HG03521 (cell line): ENCODE measurements at regions not wholly inside any gene's neighbourhood (a gene's known extent, or its start where the extent isn't known, plus 50 kb on each side); places are given as distances from the start of the nearest gene placed in this dataset.

Experiments used
- ATAC-seq: cut with Tn5 transposase; IDR thresholded peaks from one replicate; pipeline ENCODE4 v1.9.1; 2021; ENCODE audit warnings: mild to moderate bottlenecking, moderate library complexity; ENCODE audit not compliant: unreplicated experiment

DNA sequence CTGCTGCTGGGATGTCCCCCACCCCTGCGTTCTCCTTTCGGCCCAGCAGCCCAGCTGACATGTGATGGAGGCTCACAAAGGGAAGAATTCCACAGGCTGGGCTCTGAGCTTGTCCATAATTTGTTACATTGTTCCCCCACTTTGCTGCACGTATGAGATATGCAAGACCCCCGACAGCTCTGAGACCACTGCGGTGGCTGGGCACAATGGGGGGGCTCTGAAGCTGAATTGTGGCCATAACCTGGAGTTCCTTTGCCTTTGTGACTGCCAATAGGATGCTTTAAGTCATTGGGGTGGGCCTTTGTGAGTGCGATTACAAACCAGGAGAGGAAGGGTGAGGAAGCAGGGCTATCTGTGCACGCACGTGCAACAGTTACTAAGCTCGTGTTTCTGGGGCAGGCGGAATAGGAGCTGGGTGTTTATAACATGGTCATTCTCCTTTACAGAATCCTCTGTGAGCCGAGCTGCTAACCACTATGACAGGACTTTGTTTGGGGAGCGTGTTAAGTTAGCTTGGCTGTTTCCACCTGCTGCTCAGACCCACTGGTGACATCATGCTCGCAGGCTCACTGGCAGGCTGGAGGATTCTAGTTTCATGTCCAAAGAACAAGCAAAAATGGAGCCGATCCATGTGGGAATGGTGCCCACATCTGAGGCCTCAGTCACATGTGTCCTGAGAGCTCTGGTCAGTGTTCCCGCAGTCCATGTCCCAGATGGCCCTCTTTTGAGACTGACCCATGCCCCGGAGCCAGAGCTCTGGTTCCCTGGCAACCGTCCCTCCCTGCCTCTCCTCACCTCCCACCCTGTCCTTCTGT lies 208.3 kb upstream of the SALL1 start:
- no peak for ATAC-seq

DNA sequence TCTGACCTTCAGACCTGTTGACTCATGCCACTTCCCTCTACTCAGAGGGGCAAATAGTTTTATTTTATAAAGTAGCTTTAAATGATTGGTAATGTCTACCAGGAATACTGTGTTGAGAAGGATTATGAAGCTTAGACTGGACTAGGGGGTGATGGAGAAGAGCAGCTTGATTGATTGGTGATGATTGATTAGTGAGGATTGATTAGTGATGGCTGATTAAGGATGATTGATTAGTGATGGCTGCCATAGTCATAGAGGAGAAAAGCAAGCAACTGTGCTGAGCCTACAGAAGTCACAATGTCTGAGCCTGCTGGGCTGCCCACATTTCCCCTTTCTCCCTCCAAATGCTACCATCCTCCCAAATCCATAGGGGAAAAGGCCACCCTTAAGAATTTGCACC lies 206.8 kb upstream of the SALL1 start:
- no peak for ATAC-seq

DNA sequence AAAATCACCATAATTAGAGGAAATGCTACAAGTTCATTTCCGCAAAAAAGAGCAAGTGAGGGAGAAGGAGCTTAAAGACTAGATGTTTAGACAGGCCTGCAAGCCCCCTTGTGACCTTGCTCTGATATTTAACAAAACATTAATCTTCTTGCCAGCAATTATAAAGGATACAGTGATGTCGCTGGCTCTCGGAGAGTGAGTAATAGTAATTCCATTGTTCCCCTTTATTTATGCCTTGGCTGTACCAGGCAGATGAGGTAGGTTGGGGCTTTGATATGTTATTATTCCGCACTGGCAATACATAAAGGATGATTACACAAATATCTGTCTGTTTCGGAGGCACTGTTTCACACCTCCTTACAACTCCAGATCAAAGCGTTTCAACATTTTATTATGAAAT lies 204.8 kb upstream of the SALL1 start:
- ATAC-seq = no peak

DNA sequence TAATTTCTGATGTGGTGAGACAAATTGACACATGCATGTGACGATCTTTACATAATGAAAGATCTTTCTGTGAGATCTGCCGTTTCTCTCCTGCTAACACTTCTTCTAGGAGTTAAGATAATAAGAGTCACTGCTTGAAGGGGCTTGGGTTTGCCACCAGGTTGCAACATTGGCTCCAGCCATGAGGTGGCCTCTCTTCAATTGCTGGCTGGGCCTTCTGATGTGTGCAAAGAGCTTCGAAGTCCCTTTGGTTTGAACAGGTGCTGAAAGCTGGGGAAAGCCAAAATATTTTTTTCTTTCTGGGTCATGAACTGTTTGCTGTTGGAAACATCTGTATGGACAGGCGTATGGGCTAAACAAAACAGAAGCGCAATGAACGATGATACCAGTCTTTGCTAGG lies 204.1 kb upstream of the SALL1 start:
- ATAC-seq = no peak

DNA sequence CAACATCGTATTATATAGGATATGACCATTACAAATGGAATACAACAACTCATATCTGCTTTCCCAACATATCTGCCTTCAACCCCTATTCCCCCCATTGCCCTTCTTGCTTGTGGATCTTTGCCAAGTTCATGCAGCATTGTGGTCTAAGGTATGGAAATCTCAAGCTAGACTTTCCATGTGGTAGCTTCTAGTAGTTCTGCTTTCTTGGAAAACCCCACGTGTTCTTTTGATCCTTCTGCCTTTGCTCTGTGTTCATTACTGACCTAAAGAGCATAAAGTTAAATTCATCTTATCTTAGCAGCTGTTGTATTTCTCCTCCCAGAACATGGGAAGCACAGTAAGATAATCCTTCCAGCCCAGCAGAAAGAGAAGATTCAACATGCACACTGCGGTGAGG lies 202.0 kb upstream of the SALL1 start:
- ATAC-seq = no peak

DNA sequence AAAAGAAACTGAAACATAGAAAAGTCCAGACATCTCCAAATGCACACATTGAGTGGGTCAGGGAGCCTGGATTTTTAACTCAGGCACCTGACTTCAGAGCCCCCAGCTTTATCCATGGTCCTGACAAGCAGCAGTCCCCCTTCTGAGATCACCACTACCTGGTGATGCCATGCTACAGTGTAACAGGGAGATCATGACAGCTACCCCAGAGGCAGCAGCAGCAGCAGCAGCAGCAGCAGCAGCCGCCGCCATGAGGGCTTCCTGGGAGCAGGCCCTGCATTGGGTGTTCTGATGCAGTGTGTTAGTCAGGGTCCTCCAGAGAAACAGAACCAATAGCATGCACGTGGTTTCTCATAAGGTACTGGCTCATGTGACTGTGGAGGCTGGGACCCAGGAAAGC lies 198.6 kb upstream of the SALL1 start:
- ATAC-seq = no peak

DNA sequence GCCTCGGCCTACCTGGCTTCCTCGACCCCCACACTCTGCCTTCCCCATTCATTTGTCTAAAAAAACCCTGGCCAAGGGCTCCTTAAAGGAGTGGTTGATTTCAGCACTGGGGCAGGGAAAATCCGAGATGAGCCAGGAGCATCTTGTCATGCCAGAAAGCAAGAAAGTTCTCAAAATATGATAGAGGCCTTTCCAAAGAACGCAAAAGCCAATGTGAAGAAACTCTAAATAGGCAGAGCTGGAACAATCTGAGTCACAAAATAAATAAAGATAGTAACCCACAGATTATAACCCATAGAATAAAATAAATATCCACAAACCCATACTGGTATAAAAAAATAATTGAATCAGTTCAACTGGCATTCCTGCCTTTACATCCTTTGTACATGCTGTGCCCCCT lies 192.3 kb upstream of the SALL1 start:
- ATAC-seq = no peak

DNA sequence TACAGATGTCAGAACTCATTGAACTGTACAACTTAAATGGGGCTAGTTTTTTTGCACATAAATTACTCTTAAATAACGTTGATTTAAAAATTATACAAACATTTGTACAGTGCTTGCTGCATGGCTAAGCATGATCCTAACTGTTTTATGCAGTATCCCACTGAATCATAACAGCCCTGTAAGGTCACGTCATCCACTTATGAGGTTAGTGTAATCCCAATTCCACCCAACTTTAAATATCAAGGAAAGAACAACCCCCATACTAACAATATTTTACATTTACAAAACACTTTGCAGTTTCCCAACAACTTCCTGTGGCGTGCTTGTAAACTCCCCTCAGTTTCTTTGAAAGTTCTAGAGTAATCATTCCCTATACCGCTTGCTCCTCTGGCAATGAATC lies 190.1 kb upstream of the SALL1 start:
- no peak for ATAC-seq

DNA sequence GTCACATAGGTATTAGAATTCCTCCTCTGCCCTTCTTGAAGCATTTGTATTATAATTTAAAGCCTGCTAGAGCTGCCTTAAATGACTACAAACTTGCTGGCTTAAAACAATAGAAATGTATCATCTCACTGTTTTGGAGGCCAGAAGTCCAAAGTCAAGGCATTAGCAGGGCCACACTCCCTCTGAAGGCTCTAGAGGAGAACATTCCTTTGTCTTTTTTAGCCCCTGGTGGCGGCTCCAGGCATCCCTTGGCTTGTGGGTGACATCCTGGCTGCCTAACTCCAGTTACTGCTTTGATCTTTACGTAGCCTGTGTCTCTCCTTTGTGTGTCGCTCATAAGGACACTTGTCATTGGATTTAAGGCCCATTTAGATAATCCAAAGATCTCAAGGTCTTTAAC lies 186.6 kb upstream of the SALL1 start:
- no peak for ATAC-seq

DNA sequence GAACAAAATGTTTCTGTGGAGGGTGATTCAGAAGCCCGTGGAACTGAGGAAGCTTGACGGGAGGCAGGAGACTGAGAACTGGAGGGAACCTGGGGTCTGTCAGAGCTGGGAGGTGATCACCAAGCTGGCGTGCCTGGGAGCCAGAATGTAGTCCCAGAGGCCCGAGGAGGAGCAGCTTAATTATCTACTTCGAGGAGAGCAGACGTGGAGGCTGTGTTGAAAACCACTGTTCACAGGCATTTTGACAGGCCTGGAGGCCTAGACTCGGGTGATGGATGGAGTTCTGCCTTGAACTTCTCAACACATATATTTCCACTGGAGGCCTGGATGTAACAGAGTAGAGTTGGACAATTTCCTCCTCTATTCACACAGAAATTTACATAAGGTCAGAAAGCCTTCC lies 177.7 kb upstream of the SALL1 start:
- no peak for ATAC-seq

DNA sequence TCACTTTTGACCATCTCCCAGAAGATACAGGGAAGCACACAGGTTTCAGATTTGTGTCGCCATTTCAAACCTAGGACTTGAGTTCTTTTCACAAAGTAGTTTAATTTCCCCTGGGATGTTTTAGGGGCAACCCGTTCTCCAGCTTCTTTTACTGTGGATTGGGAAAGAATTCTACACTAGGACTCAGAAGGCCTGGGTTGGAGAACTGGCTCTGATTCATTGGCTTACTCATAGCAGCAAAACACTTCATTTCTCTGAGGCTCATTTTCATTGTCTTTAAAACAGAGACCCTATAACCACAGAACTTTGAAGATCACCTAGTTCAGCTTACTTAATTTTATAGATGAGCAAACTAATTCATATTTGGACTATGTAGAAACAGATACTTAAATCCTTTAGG lies 175.9 kb upstream of the SALL1 start:
- ATAC-seq = no peak

DNA sequence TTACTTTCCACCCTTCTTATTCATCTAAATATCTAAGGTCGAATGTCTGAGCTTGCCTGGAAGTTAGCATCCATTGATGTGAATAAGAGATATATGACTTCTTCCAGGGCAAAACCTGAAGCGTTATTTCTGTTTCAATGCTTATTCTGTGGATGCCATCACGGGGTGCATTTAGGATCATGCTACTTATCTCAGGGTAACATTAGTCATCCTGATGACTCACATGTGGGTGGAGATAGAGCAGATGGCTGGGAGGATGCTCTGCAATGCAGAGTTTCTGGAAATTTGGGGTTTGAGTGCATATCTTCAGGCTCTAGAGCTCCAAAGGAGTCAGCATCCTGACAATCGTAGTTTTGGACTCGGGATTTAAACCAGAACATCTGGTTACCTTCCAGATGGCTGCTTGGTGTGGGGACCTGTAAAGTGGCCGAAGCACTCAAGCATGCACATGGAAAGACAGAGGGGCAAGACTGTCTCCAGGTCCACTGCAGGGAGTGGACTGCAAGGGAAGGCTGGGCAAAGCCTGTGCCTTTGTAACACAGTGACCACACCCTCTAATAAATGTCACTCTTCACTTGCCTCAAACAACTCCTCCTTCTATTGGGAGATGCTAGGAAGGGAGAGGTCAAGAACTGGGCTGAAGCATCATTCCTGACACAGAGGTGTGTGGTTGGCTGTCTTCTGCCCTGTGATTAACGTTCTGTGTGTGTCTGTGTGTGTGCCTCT lies 175.2 kb upstream of the SALL1 start:
- ATAC-seq = no peak

DNA sequence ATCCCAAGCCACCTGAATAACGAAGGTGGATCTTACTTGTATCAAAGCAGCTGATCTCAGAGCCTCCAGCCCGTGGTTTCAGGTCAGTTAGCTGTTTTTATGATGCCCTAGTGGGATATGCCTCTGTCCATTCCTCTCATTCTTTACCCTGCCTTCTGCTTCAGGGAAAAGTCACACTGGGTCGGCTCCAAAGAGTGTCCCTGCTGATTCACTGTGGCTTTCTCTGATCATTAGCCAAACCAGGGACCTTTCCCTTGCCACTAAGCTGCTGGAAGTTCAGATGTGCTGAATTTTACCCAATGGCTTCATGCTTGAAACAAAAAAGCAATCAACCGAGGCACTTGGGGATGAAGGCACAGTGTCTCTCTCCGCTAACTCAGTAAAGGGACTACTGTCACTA lies 170.2 kb upstream of the SALL1 start:
- no peak for ATAC-seq

DNA sequence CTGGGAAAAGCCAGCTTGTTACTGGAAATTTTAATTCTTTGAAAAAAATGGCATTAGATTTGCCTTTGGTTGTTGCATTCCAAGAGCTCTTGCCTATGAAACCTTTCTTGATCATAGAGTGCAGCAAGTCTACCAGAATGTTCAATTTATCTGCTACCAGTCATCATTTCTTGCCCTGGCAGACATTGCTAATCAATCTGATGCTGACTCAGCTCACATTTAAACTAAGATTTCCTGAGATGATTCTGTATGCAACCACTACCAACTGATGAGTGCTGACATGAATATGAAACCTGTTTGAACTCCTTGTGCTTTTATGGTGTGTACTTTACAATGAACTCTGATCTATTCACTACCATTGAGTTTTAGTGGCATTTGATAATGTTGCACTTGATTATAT lies 166.5 kb upstream of the SALL1 start:
- ATAC-seq = no peak

DNA sequence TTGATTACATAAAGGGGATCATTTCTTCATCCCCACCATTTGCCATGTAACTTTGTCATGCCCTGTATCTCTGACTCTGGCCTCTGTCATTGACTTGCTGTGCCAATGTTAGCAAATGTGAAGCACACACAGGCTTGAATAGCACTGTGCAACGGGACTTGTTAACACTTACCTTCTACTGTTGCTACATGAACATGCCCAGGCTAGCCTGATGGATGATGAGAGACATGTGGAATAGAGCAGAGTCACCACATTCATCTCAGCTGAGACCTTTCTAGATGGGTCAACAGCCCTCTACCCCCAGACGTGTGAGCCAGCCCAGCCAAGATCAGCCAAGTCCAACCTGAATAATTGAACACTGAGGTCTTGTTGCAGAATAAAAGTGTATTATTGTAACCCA lies 162.1 kb upstream of the SALL1 start:
- ATAC-seq = no peak

DNA sequence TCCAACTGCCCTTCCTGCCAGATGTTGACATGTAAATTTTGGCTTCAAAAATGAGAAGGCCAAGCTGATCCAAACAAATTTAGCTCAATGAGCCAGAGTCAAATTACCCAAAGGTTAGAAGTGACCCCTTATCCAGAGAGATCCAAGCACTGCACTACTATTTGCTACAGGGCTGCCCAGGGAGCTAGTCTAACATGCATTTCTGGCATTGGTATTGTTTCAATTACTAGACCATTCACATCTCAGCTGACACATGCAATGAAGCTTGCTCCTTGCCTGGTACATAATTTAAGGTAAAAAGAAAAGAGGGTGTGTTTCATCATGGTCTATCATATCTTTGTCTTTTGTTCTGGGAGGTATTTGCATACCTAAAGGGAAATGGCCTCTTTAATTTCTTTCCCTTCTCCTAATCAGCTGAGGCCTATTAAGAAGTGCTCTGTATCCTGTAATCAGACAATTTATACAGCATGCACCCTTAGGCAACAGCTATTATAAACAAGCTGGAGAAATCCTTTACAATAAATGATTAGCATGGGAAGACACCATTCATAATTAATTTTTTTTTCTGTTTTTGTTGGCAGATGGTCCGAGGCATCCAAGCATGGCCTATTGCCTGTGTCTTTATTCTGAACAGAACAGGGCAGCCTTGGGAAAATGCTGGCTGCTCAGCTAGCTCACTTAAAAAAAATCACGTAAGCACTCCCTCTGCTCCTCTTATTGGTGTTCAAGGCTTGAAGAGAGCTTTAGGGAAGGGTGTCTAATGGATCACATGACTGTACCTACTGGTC lies 161.5 kb upstream of the SALL1 start:
- no peak for ATAC-seq

DNA sequence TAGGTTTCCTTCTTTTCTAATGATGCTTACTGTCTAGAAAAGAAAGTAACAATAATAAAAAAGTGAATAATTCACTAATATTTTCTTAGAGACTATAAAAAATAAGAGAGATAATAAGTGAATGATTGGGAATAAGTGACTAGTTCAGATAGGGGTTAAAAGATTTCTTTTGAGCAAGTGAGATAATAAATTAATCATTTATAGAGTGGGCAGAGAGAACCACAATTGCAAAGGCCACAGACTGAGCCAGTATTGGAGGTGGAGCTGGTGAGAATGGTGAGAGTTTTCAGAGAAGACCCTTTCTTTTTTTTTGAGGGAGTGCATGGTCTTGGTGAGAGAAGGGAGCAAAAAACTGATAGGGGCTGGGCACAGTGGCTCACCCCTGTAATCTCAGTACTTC lies 159.1 kb upstream of the SALL1 start:
- ATAC-seq = no peak

DNA sequence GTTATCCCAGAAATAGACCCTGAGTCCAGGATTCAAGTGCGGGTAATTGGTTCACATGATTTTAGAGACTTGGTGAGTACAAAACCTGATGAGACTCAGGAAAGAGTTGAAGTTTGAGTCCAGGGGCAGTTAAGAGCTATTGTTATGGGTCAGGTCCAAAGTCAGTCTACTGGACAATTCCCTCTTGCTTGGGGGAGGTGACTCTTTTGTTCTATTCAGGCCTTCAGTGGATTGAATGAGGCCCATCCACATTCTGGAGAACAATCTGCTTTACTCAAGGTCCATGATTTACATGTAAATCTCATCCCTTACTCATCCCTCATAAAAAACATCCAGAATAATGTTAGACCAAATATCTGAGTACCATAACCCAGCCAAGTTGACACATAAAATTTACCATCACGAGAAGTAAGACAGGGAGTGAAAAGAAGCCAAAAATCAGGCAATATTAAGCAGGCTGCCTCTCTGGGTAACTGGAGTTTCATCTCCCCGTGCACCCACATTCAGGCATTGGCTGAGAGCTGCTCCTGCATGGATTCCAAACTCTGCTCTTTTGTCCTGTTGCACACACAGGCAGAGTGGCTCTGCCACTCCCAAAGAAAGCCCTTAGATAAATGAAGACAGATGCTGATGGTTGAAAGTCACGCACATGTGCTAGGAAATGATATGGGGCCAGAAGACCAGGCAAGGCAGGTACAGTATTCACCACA lies 156.0 kb upstream of the SALL1 start:
- no peak for ATAC-seq

DNA sequence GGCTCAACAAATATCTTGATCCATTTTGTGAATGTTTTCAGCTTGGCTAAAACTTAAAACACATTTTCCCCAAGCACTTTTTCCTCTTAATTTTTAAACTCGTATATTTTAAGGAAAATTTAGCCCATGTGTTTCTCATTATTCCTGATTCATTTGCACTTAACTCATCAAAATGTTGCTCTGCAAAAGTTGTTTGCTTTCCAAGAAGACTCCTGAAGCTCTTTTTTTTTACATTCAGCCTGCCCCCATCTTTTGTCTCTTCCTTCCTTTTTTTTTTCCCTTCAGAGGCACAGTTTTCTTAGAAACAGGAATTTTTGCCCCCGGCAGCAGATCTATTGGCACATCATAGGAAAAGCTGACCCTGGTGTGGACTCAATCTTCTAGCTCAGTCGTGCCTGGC lies 155.0 kb upstream of the SALL1 start:
- ATAC-seq = no peak

DNA sequence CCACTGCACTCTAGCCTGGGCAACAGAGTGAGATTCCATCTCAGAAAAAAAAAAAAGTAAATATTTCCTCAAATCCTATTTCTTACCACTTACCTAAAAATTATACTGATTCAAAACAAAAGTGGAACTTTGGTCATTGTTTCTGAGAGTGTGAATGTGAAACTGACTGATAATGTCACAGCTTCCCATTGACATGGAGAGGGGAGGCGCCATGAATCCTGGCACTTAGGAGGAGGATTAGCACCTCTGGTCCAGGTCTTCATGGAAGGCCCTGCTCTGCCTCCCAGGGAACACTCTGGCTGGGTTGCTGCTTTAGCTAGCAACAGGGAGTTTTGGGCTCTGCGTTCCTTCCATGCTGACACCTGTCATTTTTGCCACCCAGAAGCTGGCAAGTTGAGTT lies 154.3 kb upstream of the SALL1 start:
- no peak for ATAC-seq

DNA sequence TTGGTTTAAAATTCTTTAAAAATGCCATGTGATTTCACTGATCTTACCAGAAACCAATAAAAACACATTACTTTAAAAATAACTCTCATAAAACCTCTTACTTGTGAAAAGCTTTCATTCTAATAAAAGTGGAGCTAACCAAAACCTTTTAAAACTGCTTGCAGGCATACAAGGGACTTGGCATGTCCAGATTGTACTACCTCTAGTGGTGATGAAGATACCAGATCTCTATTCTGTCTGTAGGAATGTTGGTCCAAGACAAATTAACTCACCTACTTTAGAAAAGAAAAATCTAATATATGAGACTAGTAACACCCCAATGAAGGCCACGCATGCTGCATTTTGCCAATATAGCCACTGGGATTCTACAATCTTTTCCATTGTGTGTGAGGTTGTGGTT lies 151.0 kb upstream of the SALL1 start:
- no peak for ATAC-seq
